ENCODE measurements at regions not wholly inside any gene's neighbourhood (a gene's known extent, or its start where the extent isn't known, plus 50 kb on each side); places are given as distances from the start of the nearest gene placed in this dataset.

- DNase-seq (ENCODE audit: low read depth in 1 of 2, low spot score in 2 of 2) (no peak), FAIRE-seq (no peak)
- Histone ChIP-seq H3K23ac (ENCODE audit: insufficient read length) (no peak overlapping the region), H3K56ac (replicated peaks; ENCODE audit: insufficient read length, low read depth, low read length) (no peak overlapping the region), H4K20me1 (replicated peaks in 1 of 2; ENCODE audit: control insufficient read depth in 1 of 2, insufficient read depth in 2 of 2, low read length in 2 of 2) (no peaks in the 10 kb centered on the region), H4K91ac (replicated peaks; ENCODE audit: insufficient read length, low read length) (no peak overlapping the region), H2BK12ac (ENCODE audit: low read depth, low read length) (no peak overlapping the region), H2BK15ac (ENCODE audit: low read length) (no peak overlapping the region), H3K27ac (ENCODE audit: low read depth, low read length) (no peak overlapping the region), H2AK5ac (ENCODE audit: low read depth, low read length) (no peak overlapping the region), H4K8ac (ENCODE audit: extremely low read depth, insufficient read depth, low read length) (no peak overlapping the region), H3K4me1 (replicated peaks in 1 of 4; ENCODE audit: control insufficient read depth in 3 of 4, insufficient read depth in 4 of 4, low read length in 3 of 4) (no peaks in the 10 kb centered on the region), H3K79me2 (ENCODE audit: control insufficient read depth in 1 of 2, insufficient read depth in 2 of 2, low read length in 2 of 2) (no peaks in the 10 kb centered on the region), H4K5ac (ENCODE audit: insufficient read length, low read depth, low read length) (no peak overlapping the region), H3K4ac (replicated peaks; ENCODE audit: insufficient read length, low read depth, low read length) (no peak overlapping the region), H3K23me2 (ENCODE audit: low read depth, low read length) (no peaks in the 10 kb centered on the region; the same call in 1 of the 2 replicates), H3K27me3 (replicated peaks in 1 of 4; ENCODE audit: control insufficient read depth in 3 of 4, extremely low read depth in 1 of 4, insufficient read depth in 3 of 4, low read length in 3 of 4) (no peaks in the 10 kb centered on the region), H3K4me3 (ENCODE audit: extremely low read depth in 1 of 4, insufficient read depth in 2 of 4, low read depth in 3 of 4, low read length in 4 of 4) (no peak overlapping the region), H3K79me1 (ENCODE audit: low read depth, low read length) (no peaks in the 10 kb centered on the region), H3K14ac (ENCODE audit: insufficient read length) (no peak overlapping the region), H2AFZ (ENCODE audit: low read length) (no peak overlapping the region), H2BK5ac (ENCODE audit: low read depth, low read length) (no peak overlapping the region), H2BK120ac (replicated peaks; ENCODE audit: low read depth, low read length) (no peak overlapping the region), H3K9ac (replicated peaks in 1 of 4; ENCODE audit: extremely low read depth in 1 of 4, low read depth in 3 of 4, low read length in 3 of 4) (no peak overlapping the region), H3K36me3 (ENCODE audit: control insufficient read depth in 2 of 4, insufficient read depth in 4 of 4, low read length in 3 of 4) (no peaks in the 10 kb centered on the region), H3K4me2 (ENCODE audit: insufficient read depth in 1 of 2, low read depth in 2 of 2, low read length in 2 of 2) (no peak overlapping the region), H3K18ac (ENCODE audit: extremely low read depth, low read length) (no peak overlapping the region), H3K9me3 (ENCODE audit: insufficient read depth in 2 of 2, low read depth in 1 of 2, low read length in 1 of 2) (peaks cover 3 to 4% of the 10 kb centered on the region in 2 experiments; a peak in 3 of 4 replicates), H2BK20ac (ENCODE audit: low read length) (no peak overlapping the region)
- ChIA-PET POLR2A (ENCODE audit: partially characterized antibody) (no interaction called here), CTCF (ENCODE audit: partially characterized antibody) (no interaction called here)
- TF ChIP-seq POU5F1 (IDR thresholded peaks at IDR 0.05; ENCODE audit: low read depth, low read length) (no peak), TAF1 (IDR thresholded peaks at IDR 0.05; ENCODE audit: low read depth, low read length) (no peak), SP2 (IDR thresholded peaks at IDR 0.05; ENCODE audit: low read length) (no peak), SIN3A (conservative IDR thresholded peaks at IDR 0.05 in 1 of 2, IDR thresholded peaks at IDR 0.05 in 1 of 2; ENCODE audit: low read depth in 1 of 2, low read length in 2 of 2) (no peak), SRF (IDR thresholded peaks at IDR 0.05; ENCODE audit: low read depth, low read length) (no peak), HDAC2 (IDR thresholded peaks at IDR 0.05; ENCODE audit: borderline replicate concordance in 1 of 2, low read depth in 2 of 2, low read length in 2 of 2) (no peak), NANOG (IDR thresholded peaks at IDR 0.05; ENCODE audit: insufficient read depth, low read depth, low read length, poor library complexity, severe bottlenecking) (no peak), RBBP5 (IDR thresholded peaks at IDR 0.05; ENCODE audit: borderline replicate concordance, low read depth, low read length) (no peak), CBX8 (IDR thresholded peaks at IDR 0.05; ENCODE audit: borderline replicate concordance, low read depth, low read length) (no peak), TBP (IDR thresholded peaks at IDR 0.05; ENCODE audit: low read depth, low read length) (no peak), CHD2 (IDR thresholded peaks at IDR 0.05; ENCODE audit: low read length) (no peak), POLR2A (IDR thresholded peaks at IDR 0.05; ENCODE audit: control extremely low read depth in 1 of 2, low read depth in 2 of 2, low read length in 2 of 2) (no peak), SIX5 (IDR thresholded peaks at IDR 0.05; ENCODE audit: low read depth, low read length) (no peak)
- TF ChIP-seq, protein P1, sequence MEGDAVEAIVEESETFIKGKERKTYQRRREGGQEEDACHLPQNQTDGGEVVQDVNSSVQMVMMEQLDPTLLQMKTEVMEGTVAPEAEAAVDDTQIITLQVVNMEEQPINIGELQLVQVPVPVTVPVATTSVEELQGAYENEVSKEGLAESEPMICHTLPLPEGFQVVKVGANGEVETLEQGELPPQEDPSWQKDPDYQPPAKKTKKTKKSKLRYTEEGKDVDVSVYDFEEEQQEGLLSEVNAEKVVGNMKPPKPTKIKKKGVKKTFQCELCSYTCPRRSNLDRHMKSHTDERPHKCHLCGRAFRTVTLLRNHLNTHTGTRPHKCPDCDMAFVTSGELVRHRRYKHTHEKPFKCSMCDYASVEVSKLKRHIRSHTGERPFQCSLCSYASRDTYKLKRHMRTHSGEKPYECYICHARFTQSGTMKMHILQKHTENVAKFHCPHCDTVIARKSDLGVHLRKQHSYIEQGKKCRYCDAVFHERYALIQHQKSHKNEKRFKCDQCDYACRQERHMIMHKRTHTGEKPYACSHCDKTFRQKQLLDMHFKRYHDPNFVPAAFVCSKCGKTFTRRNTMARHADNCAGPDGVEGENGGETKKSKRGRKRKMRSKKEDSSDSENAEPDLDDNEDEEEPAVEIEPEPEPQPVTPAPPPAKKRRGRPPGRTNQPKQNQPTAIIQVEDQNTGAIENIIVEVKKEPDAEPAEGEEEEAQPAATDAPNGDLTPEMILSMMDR (IDR thresholded peaks at IDR 0.05; ENCODE audit: control extremely low read depth in 1 of 3, insufficient read depth in 1 of 3, low read depth in 1 of 3, low read length in 3 of 3), result no peak
These were observed 485.5 kb downstream of the TMEM135 start for GRCh38 chr11:87523276-87523675.
